HepG2 (cell line): ENCODE measurements at regions not wholly inside any gene's neighbourhood (a gene's known extent, or its start where the extent isn't known, plus 50 kb on each side); places are given as distances from the start of the nearest gene placed in this dataset.

Experiments used
- CTCF ChIP-seq: sonication (generic); formaldehyde crosslinking; IDR thresholded peaks from 2 replicates; pipeline ENCODE4 v1.5.0; 2020; ENCODE audit warnings: mild to moderate bottlenecking, missing genetic modification reagents, moderate library complexity
- E2F2 ChIP-seq: sonication (generic); formaldehyde crosslinking; IDR thresholded peaks from 2 replicates; pipeline ENCODE4 v1.4.0; 2020; ENCODE audit warnings: missing genetic modification reagents, borderline replicate concordance
- EP300 ChIP-seq, 3 experiments: sonication (generic) in 1 of 3; formaldehyde crosslinking in 1 of 3; IDR thresholded peaks; 2 replicates each; pipeline versions ENCODE4 v1.5.1 to v1.6.1; 2011 to 2020; ENCODE audit warnings: low read depth in 2 of 3, low read length in 2 of 3, borderline replicate concordance in 1 of 3, improper control_type of control experiment in 1 of 3, mild to moderate bottlenecking in 1 of 3, missing genetic modification reagents in 1 of 3, moderate library complexity in 1 of 3
- FOXJ3 ChIP-seq: sonication (generic); formaldehyde crosslinking; IDR thresholded peaks from 2 replicates; pipeline ENCODE4 v1.4.0; 2020; ENCODE audit warnings: missing genetic modification reagents, mild to moderate bottlenecking, borderline replicate concordance
- MAFF ChIP-seq: IDR thresholded peaks from 2 replicates; pipeline ENCODE4 v1.6.1; 2011; ENCODE audit warnings: low read depth, low read length, improper control_type of control experiment
- MTF1 ChIP-seq: sonication (generic); formaldehyde crosslinking; IDR thresholded peaks from 2 replicates; pipeline ENCODE4 v1.5.0; 2020; ENCODE audit warnings: missing genetic modification reagents
- RBM39 ChIP-seq: fragments of 200-400 bp; formaldehyde crosslinking; IDR thresholded peaks from one replicate; pipeline ENCODE4 v1.6.1; 2018; ENCODE audit warnings: antibody characterized with exemption, mild to moderate bottlenecking, low read depth, low read length; ENCODE audit not compliant: poor library complexity, severe bottlenecking
- SMC3 ChIP-seq: IDR thresholded peaks from 2 replicates; pipeline ENCODE4 v1.6.1; 2011; ENCODE audit warnings: low read length, improper control_type of control experiment
- SP2 ChIP-seq: sonication (generic); formaldehyde crosslinking; IDR thresholded peaks from 2 replicates; pipeline ENCODE4 v1.5.1; 2020; ENCODE audit warnings: mild to moderate bottlenecking, missing genetic modification reagents
- ZNF180 ChIP-seq: sonication (generic); formaldehyde crosslinking; IDR thresholded peaks from 2 replicates; pipeline ENCODE4 v1.4.0; 2020; ENCODE audit warnings: low read depth, missing genetic modification reagents, borderline replicate concordance
- ZNF576 ChIP-seq: sonication (generic); formaldehyde crosslinking; IDR thresholded peaks from 2 replicates; pipeline ENCODE4 v1.4.0; 2020; ENCODE audit warnings: mild to moderate bottlenecking, missing genetic modification reagents
- ZNF674 ChIP-seq: sonication (generic); formaldehyde crosslinking; IDR thresholded peaks from 2 replicates; pipeline ENCODE4 v1.5.0; 2020; ENCODE audit warnings: low read depth, mild to moderate bottlenecking, missing genetic modification reagents
- ZNF713 ChIP-seq: sonication (generic); formaldehyde crosslinking; IDR thresholded peaks from 2 replicates; pipeline ENCODE4 v1.4.0; 2020; ENCODE audit warnings: mild to moderate bottlenecking, missing genetic modification reagents

GRCh38 chr13:107266657-107267056 lies 698.7 kb upstream of the ARGLU1 start:
- TF ChIP-seq ZNF576 (CRISPR knock-in tag) (no peak), ZNF180 (CRISPR knock-in tag) (no peak), SP2 (CRISPR knock-in tag) (no peak), CTCF (CRISPR knock-in tag) (no peak), SMC3 (no peak), MTF1 (CRISPR knock-in tag) (no peak), ZNF713 (CRISPR knock-in tag) (no peak), FOXJ3 (no peak), E2F2 (CRISPR knock-in tag) (no peak), MAFF (no peak), ZNF674 (no peak), RBM39 (no peak), EP300 (IDR thresholded peaks at IDR 0.05; ENCODE audit: low read depth in 2 of 2, low read length in 2 of 2) (no peak), EP300 (CRISPR knock-in tag; IDR thresholded peaks at IDR 0.05; ENCODE audit: borderline replicate concordance) (no peak)
